Activated naive CD4-positive, alpha-beta T cell treated with anti-CD3 and anti-CD28 coated beads, Interleukin-2, amount 50 U/mL, for 16 hours (primary cell): ENCODE measurements at regions not wholly inside any gene's neighbourhood (a gene's known extent, or its start where the extent isn't known, plus 50 kb on each side); places are given as distances from the start of the nearest gene placed in this dataset.
"Not testable (repeated sequence)": the region's sequence is repeated elsewhere in the genome, so short reads cannot be mapped to it uniquely, and the experiment has no call there.

ENCODE experiments used
- DNase-seq: peaks from one replicate; pipeline ENCODE4 v3.0.0-alpha.2; 2020

GRCh38 chr12:131381716-131382430 lies 329.0 kb upstream of the SFSWAP start:
- DNase-seq, result no peak

- no peak for DNase-seq
Measured at GRCh38 chr12:131383291-131383690, 327.6 kb upstream of the SFSWAP start.

DNA sequence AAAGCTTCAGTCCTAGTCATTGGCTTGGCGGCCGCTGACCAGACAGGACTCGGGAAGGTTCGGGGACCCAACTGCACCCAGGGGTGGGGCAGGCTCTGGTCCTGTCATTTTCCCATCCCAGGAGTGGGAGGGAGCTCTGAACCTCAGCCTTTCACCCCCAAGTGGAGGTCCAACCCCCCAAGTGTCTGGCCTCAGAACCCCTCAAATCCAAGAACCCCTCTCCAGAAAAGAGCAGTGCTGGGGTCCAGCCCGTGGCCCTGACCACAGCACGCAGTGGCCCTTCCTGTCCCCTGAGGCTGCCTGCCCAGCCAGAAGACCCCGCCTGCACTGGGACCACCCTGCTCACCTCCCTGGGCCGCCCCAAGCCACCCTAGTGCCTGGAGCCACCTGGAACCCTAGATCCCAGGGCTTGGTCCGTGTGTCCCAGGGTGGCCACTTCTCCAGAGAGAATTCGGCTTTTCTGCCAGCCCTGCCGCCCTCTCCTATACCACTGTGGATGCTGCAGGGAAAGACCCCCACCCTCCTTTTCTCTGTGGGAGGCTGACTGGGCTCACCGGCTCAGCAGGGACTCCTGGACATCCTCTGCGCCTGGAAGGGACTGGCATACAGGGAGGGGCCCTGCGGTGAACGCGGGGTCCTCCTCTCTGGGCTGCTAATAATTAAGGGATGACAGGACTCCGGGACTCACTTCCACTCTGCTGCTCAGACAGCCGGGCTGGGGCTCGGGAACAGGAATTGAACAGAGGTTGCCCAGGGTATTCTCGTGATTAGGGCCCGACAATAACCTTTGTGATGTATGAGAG lies 326.9 kb upstream of the SFSWAP start:
- no peak for DNase-seq

DNA sequence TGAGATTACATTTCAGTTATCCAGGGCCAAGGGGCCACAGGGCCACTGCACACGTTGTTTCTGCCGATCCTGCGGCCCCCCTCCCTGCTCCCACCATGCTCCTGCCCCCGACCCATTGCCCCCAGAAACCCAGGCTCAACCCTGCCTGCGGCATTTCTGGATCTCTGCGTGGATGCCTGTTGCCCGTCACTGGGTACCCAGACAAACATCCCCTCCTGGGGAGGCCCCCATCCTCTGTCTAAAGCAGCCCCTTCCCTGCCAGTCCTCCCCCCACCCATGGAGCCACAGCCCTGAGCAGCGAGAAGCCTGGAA lies 326.4 kb upstream of the SFSWAP start:
- no peak for DNase-seq

GRCh38 chr12:131385313-131386166 lies 325.4 kb upstream of the SFSWAP start:
- DNase-seq, result no peak

DNA sequence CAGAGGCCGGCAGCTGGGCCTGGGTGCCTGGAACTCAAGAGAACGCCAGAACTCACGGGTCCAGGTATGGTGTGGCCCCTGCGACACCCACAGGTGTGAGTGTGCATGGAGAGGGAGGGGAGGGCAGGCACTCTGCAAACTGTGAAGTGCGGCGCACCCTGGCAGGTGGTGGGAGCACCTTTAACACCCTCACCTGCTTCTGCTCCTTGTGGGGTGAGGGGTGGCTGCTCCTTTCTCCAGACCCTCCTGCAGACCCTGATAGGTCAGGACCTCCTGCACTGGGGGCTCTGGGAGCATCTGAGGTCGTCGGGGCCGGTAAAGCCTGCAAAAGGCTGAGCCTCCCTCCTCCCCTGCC lies 324.7 kb upstream of the SFSWAP start:
- no peak for DNase-seq

- DNase-seq, result no peak
Measured at GRCh38 chr12:131386781-131387180, 324.1 kb upstream of the SFSWAP start.

DNA sequence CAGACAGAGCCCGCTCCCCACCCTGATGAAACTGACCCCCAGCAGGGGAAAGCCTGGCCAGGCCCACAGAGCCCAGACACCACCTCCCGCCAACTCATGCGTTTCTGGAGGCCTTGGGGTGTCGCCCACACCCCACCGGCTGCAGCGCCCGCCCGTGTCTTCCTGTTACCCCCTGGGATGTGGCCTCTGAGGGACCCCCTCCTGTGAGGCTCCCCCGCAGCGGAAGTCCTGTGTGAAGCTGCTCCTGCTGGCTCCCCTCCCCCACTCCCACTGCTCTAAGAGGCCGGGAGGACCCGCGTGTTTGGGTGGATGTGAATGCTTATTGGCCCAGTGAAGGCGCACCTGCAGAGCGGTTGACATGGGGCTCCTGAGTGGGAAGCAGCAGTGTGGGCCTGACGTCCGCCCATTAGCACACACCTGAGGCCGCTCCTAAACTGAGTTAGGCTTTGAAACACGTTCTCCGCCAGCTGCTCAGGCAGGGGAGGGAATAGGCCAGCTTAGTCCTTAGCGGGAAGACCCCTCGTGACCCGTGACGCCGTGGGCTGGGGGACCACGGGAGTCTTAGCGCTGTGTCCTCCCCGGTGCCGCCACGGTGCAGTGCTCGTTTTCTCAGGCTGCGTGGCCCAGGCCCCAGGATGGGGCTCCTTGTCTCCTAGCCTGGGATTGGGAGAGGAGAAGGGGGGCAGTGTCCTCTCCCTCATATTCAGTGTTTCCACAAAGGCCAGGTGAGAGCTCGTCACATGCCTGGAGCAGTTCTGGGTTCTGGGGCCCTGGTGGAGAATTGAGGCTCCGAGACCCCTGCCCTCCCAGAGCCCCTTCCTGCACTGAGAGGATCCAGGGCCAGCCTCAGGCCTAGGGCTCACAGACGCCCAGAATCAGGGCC lies 323.4 kb upstream of the SFSWAP start:
- no peak for DNase-seq

- DNase-seq, result not testable (repeated sequence)
Measured at GRCh38 chr12:131388164-131389053, 322.5 kb upstream of the SFSWAP start.

GRCh38 chr12:131389054-131390013 lies 321.6 kb upstream of the SFSWAP start:
- DNase-seq, result no peak

DNA sequence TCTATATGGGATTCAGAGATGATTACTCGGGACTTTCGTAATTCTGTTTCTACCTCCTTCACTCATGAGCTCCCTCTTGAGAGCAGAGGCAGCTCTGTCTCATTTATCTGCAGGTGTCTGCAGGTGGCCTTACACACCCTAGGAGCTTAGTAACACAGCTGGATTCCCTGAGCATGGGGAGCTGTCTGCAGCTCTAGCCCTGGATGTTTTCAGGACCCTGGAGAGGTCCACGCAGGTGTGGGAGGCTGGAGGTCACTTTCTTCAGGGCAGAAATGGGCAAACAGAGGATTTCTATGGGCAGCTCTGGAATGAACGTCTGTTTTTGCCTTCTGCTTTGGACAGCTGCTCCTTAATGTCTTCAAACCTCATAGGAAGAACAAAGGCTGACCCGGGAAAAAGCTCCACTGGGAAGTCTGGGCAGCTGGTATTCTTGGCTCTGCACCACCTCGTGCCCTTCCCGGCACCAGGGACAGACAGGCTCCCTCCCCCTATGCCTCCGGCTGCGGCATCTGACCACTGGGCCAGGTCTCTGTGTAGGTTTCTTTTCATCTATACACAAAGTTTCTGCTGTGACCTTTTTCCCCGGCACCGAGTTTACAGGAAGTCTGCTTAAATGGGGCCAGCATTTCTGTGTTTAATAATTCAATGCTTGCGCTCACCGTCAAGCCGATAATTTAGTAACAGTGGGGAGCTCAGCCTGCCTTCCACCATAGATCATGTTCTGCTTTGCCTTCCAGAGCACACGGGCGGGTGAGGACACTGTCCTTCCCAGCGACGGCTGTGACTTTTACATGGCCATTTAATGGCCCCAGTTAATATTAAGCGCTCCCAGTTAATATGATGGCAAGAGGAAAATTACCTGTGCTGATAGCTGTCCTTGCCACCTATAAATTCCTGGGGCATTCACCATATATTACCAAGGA lies 320.2 kb upstream of the SFSWAP start:
- DNase-seq, result no peak

- no peak for DNase-seq
Measured at GRCh38 chr12:131391399-131391798, 319.5 kb upstream of the SFSWAP start.

DNA sequence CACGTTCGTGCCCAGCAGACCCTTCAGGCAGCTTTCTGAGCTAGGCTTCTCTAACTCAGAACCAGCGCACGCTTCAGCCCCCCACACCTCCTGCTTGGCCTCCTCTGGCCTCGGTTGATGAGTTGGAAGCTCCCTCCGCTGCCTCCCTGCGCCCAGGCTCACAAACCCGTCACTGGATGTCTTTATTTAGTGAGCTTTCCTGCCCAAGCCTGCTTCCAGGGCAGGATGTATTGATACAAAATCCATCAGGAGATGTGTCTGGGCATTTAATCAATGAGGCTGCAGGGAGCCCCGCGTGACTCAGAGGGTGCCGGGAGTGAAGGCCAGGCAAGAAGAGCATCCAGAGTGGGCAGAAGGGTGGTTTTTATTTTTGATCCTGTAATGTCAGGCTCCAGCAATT lies 316.1 kb upstream of the SFSWAP start:
- not testable (repeated sequence) for DNase-seq

- DNase-seq, result not testable (repeated sequence)
Measured at GRCh38 chr12:131395209-131395684, 315.6 kb upstream of the SFSWAP start.

- no peak for DNase-seq
Measured at GRCh38 chr12:131395971-131396573, 314.8 kb upstream of the SFSWAP start.

GRCh38 chr12:131397493-131398181 lies 313.3 kb upstream of the SFSWAP start:
- DNase-seq, result no peak

GRCh38 chr12:131399000-131399399 lies 311.9 kb upstream of the SFSWAP start:
- DNase-seq, result no peak
